Loucy (cell line): ENCODE measurements at regions not wholly inside any gene's neighbourhood (a gene's known extent, or its start where the extent isn't known, plus 50 kb on each side); places are given as distances from the start of the nearest gene placed in this dataset.

Experiments used
- H2AFZ ChIP-seq: fragments of 200-600 bp; sonication (generic); 2 replicates; pipeline ENCODE4 v1.6.0; 2016; ENCODE audit warnings: antibody characterized with exemption, mild to moderate bottlenecking, low read length, moderate library complexity
- H3F3A ChIP-seq: fragments of 200-600 bp; 2 replicates; pipeline ENCODE4 v1.6.0; 2016; ENCODE audit warnings: antibody characterized with exemption, low read depth, mild to moderate bottlenecking
- H3K27me3 ChIP-seq: fragments of 200-600 bp; sonication (generic); 2 replicates; pipeline ENCODE4 v1.6.1; 2014; ENCODE audit warnings: low read length, mild to moderate bottlenecking; ENCODE audit not compliant: insufficient read depth, poor library complexity, severe bottlenecking
- H3K36me3 ChIP-seq: fragments of 200-600 bp; sonication (generic); 2 replicates; pipeline ENCODE4 v1.6.1; 2016; ENCODE audit warnings: low read length; ENCODE audit not compliant: insufficient read depth
- H3K4me1 ChIP-seq: fragments of 200-600 bp; sonication (generic); 2 replicates; pipeline ENCODE4 v1.5.1; 2014; ENCODE audit warnings: low read length, mild to moderate bottlenecking; ENCODE audit not compliant: insufficient read depth, poor library complexity, severe bottlenecking
- H3K4me2 ChIP-seq: fragments of 200-600 bp; sonication (generic); 2 replicates; pipeline ENCODE4 v1.6.0; 2014; ENCODE audit warnings: antibody characterized with exemption, low read length, low read depth, mild to moderate bottlenecking; ENCODE audit not compliant: poor library complexity, severe bottlenecking
- H3K4me3 ChIP-seq: fragments of 200-600 bp; sonication (generic); 2 replicates; pipeline ENCODE4 v1.5.1; 2014; ENCODE audit warnings: low read length, mild to moderate bottlenecking, mixed read lengths; ENCODE audit not compliant: poor library complexity, severe bottlenecking
- H3K79me2 ChIP-seq: fragments of 200-600 bp; sonication (generic); 2 replicates; pipeline ENCODE4 v1.6.1; 2014; ENCODE audit warnings: low read length; ENCODE audit not compliant: insufficient read depth
- H3K9ac ChIP-seq: fragments of 200-600 bp; sonication (generic); 2 replicates; pipeline ENCODE4 v1.6.0; 2014; ENCODE audit warnings: mild to moderate bottlenecking, low read depth, low read length, moderate library complexity; ENCODE audit not compliant: poor library complexity, severe bottlenecking
- H3K9me2 ChIP-seq: fragments of 200-600 bp; sonication (generic); replicated peaks from 2 replicates; pipeline ENCODE4 v1.6.1; 2016; ENCODE audit warnings: low read depth, low read length, mixed read lengths
- H3K9me3 ChIP-seq: fragments of 200-600 bp; sonication (generic); 2 replicates; pipeline ENCODE4 v1.6.1; 2014; ENCODE audit warnings: mild to moderate bottlenecking, antibody characterized with exemption, low read length, low read depth; ENCODE audit not compliant: insufficient read depth
- H4K20me1 ChIP-seq: fragments of 200-600 bp; sonication (generic); 2 replicates; pipeline ENCODE4 v1.6.0; 2014; ENCODE audit warnings: antibody characterized with exemption, low read length, mild to moderate bottlenecking; ENCODE audit not compliant: insufficient read depth, poor library complexity, severe bottlenecking
- CTCF ChIP-seq: fragments of 200-600 bp; sonication (generic); conservative IDR thresholded peaks from 2 replicates; pipeline ENCODE4 v1.5.1; 2014; ENCODE audit warnings: mild to moderate bottlenecking, antibody characterized with exemption, low read length
- EZH2phosphoT487 ChIP-seq: fragments of 200-600 bp; IDR thresholded peaks from 2 replicates; pipeline ENCODE4 v1.6.1; 2018; ENCODE audit warnings: antibody characterized with exemption, mild to moderate bottlenecking, moderate library complexity, borderline replicate concordance

DNA sequence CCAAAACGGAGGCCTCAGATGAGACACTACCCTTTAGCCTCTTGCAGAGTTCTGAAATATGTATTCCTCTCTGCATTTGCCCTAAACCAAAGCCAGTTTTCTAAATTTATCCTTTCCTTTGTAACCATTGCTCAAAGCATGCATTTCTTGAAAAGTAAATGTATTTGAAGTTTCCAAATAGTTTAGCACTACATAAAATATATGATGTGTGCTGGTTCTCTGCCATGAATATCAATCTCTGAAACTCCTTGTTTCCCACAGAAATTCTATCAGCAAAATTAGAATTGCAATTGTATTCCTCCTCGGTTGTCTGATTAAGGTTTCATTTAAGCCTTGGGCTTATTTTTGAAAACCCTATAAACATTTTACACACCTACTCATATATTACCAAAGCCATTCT, 137.1 kb upstream of the SYT6 start:
- Histone ChIP-seq H3K4me3 (no peak overlapping the region), H3K4me1 (no peaks in the 10 kb centered on the region), H3K9ac (no peak overlapping the region), H3K79me2 (no peaks in the 10 kb centered on the region), H3K9me3 (no peaks in the 10 kb centered on the region), H3K4me2 (no peak overlapping the region), H4K20me1 (no peaks in the 10 kb centered on the region), H3K27me3 (no peaks in the 10 kb centered on the region), H3K9me2 (no peaks in the 10 kb centered on the region), H3F3A (no peaks in the 10 kb centered on the region), H2AFZ (no peak overlapping the region), H3K36me3 (no peaks in the 10 kb centered on the region)
- no peak for TF ChIP-seq EZH2phosphoT487
- no peak for TF ChIP-seq CTCF

GRCh38 chr1:114290341-114290740, 136.7 kb upstream of the SYT6 start:
- Histone ChIP-seq H3K27me3 (no peaks in the 10 kb centered on the region), H3K9ac (no peak overlapping the region), H2AFZ (no peak overlapping the region), H3K4me3 (no peak overlapping the region), H4K20me1 (no peaks in the 10 kb centered on the region), H3K9me2 (no peaks in the 10 kb centered on the region), H3K4me2 (no peak overlapping the region), H3K9me3 (no peaks in the 10 kb centered on the region), H3F3A (no peaks in the 10 kb centered on the region), H3K36me3 (no peaks in the 10 kb centered on the region), H3K4me1 (no peaks in the 10 kb centered on the region), H3K79me2 (no peaks in the 10 kb centered on the region)
- no peak for TF ChIP-seq EZH2phosphoT487
- no peak for TF ChIP-seq CTCF

GRCh38 chr1:114289824-114290223, 136.2 kb upstream of the SYT6 start:
- Histone ChIP-seq H3F3A (no peaks in the 10 kb centered on the region), H3K4me3 (no peak overlapping the region), H3K4me1 (no peaks in the 10 kb centered on the region), H3K27me3 (no peaks in the 10 kb centered on the region), H3K79me2 (no peaks in the 10 kb centered on the region), H3K9me2 (no peaks in the 10 kb centered on the region), H4K20me1 (no peaks in the 10 kb centered on the region), H3K36me3 (no peaks in the 10 kb centered on the region), H3K4me2 (no peak overlapping the region), H2AFZ (no peak overlapping the region), H3K9ac (no peak overlapping the region), H3K9me3 (no peaks in the 10 kb centered on the region)
- TF ChIP-seq CTCF (no peak), EZH2phosphoT487 (no peak)
